ENCODE measurements at regions not wholly inside any gene's neighbourhood (a gene's known extent, or its start where the extent isn't known, plus 50 kb on each side); places are given as distances from the start of the nearest gene placed in this dataset.

DNA sequence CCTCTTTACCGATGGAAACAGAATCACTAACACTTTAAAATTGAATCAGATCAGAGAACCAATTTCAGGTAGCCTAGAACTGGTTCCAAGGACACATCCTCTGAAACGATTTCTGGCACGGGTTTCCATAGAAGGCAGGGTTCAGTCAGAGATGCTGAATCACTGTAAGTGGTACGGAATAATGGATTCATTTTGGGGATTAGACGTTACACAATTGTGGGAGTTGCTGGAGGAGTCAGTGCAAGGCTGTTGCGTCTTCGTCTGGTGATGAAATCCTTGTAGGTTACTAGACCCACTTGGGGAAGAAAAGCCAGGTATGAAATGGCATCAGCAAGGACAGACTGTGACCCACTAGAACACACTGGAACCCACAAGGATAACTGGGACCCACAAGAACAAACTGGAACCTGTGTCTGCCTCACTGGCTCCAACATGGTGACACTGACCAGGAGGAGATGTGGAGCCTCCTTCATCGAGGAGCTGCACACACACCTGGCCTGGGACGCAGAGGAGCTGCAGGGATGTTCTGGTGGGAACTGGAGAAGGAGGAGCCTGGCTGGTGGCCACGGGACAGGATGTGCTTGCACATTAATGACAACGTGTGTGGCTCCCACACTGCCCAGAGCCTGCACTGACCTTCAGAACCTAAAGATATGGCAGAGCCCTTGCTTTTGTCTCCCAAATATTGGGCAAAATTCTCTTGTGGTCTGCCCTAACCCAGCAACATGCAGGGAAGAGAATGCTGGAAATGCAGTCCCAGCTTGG is 105.1 kb downstream of the TRAPPC11 start:
- DNase-seq (ENCODE audit: low read depth), result peak; percentile 46

DNA sequence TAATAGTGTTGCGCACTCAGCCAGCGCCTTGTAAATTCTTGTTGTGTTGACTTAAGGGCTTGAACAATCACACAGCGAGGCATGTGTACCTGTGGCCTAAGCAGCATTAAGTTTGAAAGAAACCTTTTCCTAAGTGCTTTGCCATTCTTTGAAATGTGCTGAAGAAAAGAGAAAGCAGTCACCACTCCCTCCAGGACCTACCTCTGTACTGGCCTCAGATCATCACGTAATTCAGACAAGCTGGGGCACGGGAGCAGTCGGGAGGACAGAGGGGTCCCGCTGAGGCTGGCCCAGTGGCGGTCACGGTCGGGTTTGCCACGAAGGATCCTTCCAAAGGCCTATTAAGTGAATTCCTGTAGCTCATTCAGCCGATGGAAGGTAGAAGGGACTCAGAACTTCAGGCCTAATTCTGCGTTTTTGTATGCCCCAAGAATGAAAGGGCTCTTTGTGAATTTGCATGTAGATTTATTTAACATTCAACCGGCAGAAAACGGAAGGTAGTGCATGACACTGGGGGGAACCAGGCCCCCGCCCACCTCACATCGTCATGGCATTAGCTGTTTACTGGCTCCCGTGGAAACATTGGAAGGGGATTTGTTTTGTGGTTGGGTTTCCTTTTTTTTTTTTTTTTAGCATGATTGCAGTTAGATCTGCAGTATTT is 106.3 kb downstream of the TRAPPC11 start:
- DNase-seq (ENCODE audit: low read depth), result no peak

DNA sequence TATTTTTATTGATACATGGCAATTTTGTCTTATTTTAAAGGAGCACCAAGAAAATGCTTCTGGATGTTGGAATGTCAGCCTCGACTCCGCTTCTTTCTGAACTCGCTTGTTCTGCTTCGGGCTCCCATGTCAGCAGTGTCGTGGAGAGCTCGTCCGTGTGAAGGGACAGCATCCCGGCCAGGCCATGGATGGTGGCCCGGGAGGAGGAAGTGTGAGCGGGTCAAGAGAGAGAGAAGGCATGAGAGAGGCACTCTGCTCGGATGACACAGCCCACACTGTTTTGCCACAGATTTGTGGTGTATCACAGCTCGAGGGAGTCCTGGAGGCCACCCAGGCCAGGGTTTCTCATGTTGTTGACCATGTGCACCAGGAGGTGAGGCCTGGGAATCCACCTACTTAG is 107.0 kb downstream of the TRAPPC11 start:
- no peak for DNase-seq (ENCODE audit: low read depth)

DNA sequence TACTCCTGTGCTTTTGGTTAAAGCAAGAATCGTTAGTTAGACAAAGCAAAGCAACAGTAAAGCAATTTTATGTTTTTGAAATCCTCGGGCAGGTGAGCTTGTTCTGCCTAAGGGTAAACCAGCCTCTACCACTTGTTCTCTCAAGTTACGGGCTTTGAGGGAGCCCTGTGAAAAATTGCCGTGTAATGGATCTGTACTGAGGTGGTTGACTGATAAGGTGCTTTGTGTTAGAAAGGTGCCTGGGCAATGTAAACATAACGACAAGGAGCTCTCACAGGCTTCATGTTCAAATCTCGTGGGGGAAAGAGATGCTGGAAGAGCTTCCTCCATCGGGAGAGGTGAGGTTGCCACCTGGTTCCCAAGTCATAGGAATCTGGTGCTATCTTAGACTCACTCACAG is 111.8 kb downstream of the TRAPPC11 start:
- DNase-seq (ENCODE audit: low read depth), result no peak

DNA sequence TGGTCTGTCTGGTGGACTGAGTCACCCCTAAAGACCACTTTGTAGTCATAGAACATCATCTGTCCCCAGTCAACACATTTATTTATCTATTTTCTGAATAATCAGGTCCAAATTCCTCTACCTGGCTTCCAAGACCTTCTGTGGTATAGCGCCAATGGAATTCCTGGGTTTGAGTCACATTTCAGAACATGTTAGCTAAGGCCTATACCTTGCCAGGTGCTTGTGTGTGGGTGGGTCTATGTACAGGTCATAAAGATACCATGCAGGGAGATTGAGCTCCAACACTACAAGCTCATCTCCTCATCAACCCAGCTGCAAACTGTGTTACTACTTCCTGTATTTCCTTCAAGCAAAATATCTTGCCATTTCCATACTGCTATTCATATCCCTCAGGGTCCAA is 113.3 kb downstream of the TRAPPC11 start:
- DNase-seq (ENCODE audit: low read depth), result no peak

DNA sequence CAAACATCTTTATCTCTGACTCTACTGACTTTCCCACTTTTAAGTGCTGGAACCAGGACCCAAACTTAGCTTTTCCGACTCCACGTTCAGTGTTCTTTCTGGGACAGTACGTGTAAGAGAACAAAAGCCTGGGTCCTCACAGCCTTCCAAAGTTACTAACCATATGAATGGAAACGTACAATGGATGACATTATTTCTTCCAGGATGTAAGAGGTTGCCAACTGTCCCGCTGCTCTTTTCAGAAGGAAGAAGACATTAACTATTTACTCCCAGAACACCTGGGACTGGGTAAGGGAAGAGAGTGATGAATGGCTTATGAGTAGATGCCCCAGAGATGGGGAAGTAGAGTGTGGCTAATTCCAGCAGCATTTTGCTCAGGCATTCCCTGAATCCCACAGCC is 114.7 kb downstream of the TRAPPC11 start:
- DNase-seq (ENCODE audit: low read depth), result no peak

DNA sequence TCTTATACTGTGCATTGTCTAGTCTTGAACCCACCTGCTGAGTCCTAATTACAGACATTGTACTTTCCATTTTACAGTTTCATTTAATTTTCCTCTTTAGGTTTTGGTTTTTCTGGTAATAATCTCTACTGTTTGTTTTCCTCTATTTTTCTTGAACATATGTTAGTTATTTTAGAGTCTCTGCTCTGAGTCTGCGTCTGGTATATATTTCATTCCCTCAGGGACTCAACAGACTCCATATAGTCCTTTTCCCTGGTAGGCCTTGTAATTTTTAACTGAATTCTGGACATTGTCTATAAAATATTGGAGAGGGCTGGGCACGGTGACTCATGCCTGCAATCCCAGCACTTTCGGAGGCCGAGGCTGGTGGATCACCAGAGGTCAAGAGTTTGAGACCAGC is 121.8 kb upstream of the STOX2 start:
- DNase-seq (ENCODE audit: low read depth), result no peak

DNA sequence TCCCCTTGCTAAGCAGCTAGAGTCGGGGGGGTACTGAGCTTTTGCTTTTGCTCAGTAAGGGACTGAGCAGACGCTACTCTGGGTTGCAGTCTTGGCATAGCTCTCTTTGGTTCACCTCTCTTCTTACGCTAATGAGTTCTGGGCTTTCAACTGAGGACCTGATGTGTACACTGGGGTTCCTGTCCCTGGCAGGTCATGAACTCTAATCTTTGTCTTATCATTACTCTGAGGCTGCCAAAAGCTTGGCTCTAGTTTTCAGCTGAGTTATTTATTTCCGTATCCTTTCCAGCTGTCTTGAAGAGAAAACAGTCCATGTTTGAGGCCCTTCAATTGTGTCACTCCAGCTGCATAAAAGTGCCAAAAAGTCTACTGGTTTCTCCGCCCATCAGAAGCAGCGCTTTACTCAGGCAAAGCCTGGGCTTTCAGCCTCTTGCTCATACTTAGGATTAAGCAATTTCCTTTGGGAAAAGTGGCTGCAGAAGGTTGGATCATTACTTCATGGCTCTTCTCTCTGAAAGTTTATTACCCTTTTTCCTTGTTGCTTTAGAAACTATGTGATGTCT is 121.0 kb upstream of the STOX2 start:
- peak; percentile 29 for DNase-seq (ENCODE audit: low read depth)

DNA sequence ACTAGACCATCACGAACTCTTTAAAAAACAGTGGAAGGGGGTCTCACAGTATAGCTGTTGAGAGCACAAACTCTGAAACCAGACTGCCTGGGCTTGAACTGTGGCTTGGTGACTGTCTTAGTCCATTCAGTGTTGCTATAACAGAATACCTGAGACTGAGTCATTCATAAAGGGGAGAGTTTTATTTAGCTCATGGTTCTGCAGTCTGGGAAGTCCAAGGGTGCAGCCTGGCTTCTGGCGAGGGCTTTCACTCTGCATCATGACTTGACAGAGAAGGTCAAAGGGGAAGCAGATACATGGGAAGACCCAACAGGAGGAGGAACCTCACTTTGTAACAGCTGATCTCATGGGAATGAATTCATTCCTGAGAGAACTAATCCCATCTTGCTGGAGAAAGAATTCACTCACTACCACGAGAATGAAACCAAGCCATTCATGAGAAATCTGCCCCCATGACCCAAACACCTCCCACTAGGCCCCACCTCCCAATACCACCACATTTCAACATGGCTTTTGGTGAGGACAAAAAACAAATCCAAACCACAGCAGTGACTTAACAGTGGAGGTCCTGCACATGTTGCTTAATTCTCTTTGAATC is 116.7 kb upstream of the STOX2 start:
- DNase-seq (ENCODE audit: low read depth), result no peak

DNA sequence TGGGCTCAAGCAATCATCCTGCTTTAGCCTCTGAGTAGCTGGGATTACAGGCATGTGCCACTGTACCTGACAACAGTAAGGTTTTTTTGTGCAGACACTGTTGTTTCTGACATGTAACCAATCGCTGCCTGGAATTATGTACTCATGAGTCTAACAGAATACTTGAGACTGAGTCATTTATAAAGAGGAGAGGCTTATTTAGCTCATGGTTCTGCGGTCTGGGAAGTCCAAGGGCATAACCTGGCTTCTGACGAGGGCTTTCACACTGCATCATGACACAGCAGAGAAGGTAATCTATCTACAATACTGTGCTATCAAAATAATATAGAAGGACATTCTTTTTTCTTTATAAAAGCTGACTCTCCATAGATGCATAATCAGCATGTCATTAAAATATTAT is 115.5 kb upstream of the STOX2 start:
- DNase-seq (ENCODE audit: low read depth), result no peak

DNA sequence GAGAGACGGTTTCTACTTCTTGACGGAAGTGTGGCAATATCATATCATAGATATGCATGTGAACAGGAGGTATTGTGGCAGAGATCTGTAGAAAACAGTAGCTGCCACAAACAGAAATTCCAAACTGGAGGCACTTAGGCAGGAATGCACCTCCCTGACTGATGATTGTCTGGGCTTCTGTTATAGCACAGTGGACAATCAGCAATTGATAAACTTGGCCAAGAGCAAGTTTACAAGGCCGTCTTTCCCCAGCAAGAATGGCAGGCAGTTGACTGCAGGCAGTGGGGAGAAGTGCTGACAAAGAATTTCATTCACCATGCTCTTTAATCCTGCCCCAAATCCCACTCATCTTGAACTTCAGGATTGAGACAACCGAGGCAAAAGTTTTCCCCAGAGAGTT is 114.4 kb upstream of the STOX2 start:
- DNase-seq (ENCODE audit: low read depth), result no peak

DNA sequence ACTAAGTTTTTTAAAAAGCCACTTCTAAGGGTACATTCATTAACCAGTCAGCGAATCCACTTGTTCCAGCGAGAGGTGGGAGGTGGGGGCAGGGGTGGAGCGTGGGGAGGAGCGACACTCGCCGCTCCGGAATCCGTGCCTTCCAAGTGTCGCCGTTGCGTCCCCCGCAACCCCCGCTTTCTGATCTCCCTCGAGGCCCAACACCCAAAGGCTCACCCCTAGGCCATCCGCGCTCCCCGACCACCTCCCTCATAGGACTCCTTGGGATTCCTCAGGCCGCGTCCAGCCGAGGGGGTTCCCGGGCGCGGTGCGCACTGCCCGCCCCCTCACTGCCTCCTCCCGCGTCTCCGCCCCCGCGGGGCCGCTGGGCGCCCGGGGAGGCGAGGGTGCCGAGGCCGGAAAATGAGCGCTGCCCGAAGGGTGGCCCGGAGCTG is 108.1 kb upstream of the STOX2 start:
- DNase-seq (ENCODE audit: low read depth), result no peak

DNA sequence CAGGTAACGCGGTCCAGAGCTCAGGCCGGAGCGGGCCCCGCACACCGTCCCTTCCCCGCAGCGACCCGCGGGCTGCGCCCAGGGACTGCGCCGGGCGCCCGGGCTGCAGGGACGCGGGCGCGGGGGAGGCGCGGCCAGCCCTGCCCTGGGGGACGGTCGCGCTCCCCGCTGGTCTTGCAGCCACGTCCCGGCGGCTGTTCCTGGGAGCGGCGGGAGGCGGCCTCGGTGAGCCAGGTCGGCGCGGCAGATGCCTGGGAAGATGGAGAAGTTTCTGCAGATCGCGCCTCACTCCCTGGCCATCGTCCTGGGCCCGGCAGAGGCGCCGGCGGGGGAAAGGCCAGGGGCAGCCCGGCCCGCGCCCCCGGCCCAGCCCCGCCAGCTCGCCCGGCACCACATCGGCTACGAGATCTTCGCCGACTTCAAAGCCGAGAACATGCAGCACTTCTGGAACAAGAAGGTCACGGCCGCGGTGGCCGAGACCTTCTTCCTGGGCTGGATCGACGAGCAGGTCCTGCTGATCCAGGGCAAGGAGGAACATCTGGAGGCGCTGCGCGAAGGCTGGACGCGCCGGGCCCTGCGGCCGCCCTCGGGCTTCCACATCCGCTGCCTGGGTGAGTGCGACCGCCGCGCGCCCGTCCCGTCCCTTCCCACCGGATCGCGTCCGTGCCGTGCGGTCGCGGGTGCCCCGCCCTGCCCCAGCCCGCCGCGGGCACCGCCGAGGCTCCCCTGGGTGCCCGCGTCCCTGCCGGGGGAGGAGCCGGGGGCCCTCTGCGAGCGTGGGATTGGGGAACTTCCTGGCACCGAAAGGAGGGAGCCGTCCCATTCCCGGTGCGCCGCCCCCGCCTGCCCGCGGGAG is 107.4 kb upstream of the STOX2 start:
- DNase-seq (ENCODE audit: low read depth), result peak; percentile 7

DNA sequence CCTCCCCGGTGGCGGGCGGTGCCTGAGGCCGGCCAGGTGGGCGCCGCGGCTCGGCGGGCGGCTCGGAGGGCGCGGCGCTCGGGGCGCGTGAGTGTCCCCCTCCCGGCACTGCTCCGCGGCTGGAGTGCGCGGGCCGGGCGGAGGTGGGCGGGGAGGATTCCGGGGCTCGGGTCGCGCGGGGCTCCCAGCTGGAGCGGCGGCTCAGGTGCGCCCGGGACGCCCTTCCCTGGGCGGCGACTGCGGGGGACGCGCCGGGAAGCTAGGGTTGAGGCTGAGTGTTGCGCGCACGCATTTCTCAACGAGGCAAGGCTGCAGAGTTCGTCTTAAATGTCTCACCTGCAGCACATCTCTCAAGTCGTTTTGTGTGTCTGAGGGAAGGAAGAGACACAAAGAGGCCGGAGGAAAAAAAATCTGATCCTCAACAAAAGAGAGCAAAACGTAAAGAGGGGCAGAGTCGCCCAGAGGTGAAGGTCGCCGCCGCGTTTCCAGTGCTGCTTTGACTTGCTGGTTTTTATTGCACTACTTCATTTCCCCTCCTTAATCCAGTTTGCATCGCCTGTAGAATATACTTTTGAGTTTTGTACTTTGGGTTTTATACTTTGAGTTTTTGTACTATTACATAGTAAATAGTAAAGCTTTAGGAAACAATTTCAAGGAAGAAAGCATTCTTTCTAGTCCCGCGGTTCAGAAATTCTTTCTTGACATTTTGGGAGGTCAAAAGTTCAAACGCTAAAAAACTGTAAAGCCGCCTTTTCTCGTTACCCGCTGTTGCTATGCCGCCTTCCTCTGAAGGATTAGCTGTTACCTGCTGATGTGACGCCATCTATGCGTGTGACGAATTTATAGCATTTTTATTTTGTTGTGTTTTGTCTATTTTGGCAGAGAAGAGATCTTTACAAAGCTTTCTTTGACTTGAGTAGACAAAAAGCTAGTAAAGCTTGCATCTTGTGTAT is 106.5 kb upstream of the STOX2 start:
- DNase-seq (ENCODE audit: low read depth), result no peak

DNA sequence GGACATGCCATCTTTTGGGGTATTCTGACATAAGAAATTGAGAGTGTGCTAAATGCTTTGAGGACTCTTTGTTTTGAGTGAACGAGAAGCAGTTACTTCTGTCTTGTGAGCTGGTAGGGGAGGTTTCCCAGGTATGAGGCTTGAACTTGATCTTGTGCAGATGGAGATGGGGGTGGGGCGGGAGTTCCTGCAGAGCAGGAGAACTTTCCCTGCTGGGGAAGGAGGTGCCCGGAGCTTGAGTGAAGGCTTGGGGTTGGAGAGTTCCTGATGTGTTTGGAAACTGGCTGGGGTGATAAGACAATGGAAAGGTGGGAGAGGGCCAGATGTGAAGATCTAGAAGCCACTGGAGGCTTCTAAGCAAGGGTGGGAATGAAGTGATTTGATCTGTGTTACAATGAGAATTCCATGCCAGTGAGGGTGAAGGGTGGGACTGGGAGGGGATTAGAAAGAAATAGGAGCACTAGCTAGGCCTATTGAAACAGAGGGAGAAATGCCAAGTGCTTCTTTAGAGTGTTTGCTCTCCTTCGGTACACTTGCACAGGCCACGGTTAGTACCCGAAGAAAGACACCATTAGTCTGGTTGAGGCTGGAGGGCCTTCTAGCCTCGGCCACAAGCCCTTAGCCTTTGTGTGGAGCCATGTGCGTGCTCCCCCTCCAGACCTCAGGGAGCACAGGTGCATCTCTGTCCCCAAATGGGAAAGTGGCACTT is 103.5 kb upstream of the STOX2 start:
- DNase-seq (ENCODE audit: low read depth), result no peak

DNA sequence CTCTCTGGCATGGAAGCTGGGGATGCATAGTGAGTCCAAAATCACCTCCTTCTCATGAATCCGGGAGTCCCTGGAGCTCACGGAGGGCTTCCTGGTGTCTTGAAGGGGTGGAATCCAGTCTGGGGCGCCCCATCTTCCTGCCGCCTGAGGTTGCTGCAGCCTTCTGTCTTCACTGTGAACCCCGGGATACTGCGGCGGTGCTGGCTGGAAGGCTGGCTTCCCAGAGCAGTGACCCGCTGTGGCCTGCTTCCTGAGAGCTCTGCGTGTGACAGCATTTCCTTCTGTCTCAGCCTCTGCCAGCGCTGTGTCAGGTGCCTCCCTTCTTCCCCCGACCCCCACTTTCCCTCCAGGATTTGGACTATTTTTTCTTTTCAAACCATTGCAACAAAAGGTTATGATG is 98.8 kb upstream of the STOX2 start:
- DNase-seq (ENCODE audit: low read depth), result no peak

DNA sequence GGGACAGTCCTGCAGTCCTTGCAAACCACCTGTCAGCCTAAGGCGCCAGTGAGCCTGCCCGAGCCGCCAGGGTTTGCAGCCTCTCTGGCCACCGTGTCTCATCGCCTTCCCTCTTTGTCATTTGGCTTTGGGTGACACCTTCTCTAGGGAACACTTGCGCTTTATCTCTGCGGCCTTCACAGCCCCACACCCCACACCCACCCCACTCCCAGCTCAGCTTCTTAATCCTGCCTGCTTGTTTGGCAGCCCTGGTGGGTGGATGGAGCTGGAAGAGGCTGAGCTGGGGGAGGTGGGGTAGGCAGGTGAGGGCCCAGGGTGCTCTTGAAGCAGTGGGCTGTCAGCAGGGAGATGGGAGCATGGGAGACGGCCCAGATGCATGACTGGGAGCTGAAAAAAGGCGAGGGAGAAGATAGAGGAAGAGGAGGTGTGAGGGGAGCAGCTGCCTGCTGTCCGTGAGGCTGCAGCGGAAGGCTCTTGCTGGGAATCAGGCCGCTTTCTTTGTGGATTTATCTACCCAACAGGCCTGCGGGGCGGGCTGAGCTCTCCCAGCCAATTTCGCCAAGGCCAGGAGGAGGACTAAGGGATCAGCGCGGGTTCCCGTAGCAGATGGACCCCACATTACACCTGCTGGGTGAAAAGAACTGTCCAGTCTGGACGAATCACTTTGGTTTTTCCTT is 97.5 kb upstream of the STOX2 start:
- no peak for DNase-seq (ENCODE audit: low read depth)

DNA sequence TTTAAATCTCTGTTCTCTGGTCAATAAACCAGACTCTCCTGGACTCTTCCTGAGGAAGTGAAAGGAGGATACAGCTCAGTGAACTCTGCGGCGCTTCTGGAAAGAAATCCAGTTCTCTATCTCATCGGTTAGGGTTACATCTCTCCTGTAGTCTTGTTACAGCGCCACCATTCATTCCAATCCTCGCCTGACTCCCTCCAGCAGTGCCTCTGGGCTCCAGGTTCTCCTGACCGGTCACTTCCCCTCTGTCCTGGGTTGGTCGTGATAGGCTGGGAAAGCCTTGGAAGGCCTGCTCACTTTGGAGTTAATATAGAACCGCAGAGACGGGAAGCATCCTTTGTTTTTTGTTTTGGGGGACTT is 97.0 kb upstream of the STOX2 start:
- no peak for DNase-seq (ENCODE audit: low read depth)

DNA sequence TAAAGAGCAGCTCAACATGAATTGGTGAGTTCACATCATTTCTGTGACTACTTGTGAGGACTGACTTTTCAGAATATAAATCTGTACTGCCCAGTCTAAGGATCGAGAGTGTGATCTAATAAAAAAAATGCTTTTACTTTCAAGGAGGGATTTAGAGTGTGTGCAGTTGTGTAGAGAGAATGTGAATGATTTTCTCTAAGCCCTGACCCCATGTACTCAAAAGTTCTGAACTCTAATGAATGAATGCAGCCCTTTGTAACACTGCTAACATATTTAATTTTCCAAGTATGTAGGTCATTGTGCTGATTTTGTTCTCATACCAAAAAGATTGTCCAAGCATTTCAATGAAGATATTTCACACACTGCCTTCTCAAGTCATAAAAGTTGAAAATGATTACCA is 92.5 kb upstream of the STOX2 start:
- no peak for DNase-seq (ENCODE audit: low read depth)

DNA sequence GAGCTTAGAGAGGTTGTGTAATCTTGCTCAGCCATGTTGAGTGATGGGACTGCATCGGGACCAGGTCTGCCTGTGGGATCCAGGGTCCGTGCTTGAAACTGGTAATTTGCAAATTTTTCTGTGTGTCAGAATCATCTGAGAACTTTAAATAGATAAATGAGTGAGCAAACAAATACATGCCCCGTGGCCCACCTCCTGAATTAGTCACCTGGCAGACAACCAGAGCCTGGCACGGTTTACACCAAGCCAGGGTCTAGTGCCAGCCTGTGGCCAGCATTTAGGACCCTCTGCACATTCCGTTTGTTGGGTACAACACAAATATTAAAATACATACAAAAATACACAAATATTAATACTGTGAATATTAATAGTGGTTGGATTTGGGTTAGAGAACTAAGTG is 90.6 kb upstream of the STOX2 start:
- DNase-seq (ENCODE audit: low read depth), result no peak
